Spleen (tissue), 7 donors: ENCODE measurements at regions not wholly inside any gene's neighbourhood (a gene's known extent, or its start where the extent isn't known, plus 50 kb on each side); places are given as distances from the start of the nearest gene placed in this dataset.

Experiments
- POLR2A ChIP-seq, 3 donors: fragments of 450-650 bp; IDR thresholded peaks; one replicate each; pipeline ENCODE4 v1.5.1; 2017; ENCODE audit warnings: antibody characterized with exemption in 3 of 3, mild to moderate bottlenecking in 1 of 3
- POLR2AphosphoS5 ChIP-seq, 3 donors: sonication (generic); formaldehyde crosslinking; IDR thresholded peaks; one replicate each; pipeline ENCODE4 v1.5.1; 2017; ENCODE audit warnings: antibody characterized with exemption in 3 of 3
- TF ChIP-seq, protein P1 (sequence below), 11 experiments: fragments of 200-600 bp in 7 of 11; fragments of 450-650 bp in 4 of 11; sonication (generic) in 4 of 11; IDR thresholded peaks in 8 of 11; conservative IDR thresholded peaks in 3 of 11; 1 replicate in 7 of 11; 2 replicates in 4 of 11; pipeline versions ENCODE4 v1.4.0 to v1.8.0; 2016 to 2021; ENCODE audit warnings: antibody characterized with exemption in 11 of 11, inconsistent platforms in 4 of 11, mild to moderate bottlenecking in 1 of 11
- donor health status: DM: no; HTN: no; CAD: no; lungs with moderate emphysema.
- donor health status: DM: no; HTN: no; CAD: no.
- donor health status: DM: no; HTN: no; CAD: no.

DNA sequence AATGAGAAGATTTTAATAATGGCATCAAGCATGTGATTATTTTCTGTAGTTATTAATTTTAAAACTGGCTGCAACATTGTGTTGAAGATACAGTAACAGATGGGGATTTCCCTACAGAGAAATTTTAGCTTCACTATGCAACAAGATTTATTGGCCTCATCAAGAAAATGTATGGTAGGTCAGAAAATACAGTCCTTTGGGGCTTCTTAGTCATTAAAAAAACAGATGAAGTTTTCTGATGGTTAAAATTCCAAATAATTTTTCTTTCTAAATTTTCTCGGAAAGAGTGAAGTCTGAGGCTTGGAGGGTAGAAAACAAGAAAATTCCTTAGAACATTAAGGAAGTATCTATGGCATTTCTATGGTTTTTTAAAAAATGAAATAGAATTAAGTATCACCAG is 1790.8 kb upstream of the PCDH20 start:
- TF ChIP-seq POLR2A (IDR thresholded peaks at IDR 0.05): no peak
- TF ChIP-seq, protein P1, sequence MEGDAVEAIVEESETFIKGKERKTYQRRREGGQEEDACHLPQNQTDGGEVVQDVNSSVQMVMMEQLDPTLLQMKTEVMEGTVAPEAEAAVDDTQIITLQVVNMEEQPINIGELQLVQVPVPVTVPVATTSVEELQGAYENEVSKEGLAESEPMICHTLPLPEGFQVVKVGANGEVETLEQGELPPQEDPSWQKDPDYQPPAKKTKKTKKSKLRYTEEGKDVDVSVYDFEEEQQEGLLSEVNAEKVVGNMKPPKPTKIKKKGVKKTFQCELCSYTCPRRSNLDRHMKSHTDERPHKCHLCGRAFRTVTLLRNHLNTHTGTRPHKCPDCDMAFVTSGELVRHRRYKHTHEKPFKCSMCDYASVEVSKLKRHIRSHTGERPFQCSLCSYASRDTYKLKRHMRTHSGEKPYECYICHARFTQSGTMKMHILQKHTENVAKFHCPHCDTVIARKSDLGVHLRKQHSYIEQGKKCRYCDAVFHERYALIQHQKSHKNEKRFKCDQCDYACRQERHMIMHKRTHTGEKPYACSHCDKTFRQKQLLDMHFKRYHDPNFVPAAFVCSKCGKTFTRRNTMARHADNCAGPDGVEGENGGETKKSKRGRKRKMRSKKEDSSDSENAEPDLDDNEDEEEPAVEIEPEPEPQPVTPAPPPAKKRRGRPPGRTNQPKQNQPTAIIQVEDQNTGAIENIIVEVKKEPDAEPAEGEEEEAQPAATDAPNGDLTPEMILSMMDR (IDR thresholded peaks at IDR 0.05 in 8 of 11, conservative IDR thresholded peaks at IDR 0.05 in 3 of 11): no peak
- no peak for TF ChIP-seq POLR2AphosphoS5 (IDR thresholded peaks at IDR 0.05)
